GM19438 (cell line): ENCODE measurements at regions not wholly inside any gene's neighbourhood (a gene's known extent, or its start where the extent isn't known, plus 50 kb on each side); places are given as distances from the start of the nearest gene placed in this dataset.

Source experiments
- ATAC-seq: cut with Tn5 transposase; IDR thresholded peaks from one replicate; pipeline ENCODE4 v1.9.1; 2021; ENCODE audit warnings: low read depth; ENCODE audit not compliant: unreplicated experiment

- no peak for ATAC-seq
Observed at GRCh38 chr1:57489358-57490036, 65.6 kb upstream of the DAB1 start.

DNA sequence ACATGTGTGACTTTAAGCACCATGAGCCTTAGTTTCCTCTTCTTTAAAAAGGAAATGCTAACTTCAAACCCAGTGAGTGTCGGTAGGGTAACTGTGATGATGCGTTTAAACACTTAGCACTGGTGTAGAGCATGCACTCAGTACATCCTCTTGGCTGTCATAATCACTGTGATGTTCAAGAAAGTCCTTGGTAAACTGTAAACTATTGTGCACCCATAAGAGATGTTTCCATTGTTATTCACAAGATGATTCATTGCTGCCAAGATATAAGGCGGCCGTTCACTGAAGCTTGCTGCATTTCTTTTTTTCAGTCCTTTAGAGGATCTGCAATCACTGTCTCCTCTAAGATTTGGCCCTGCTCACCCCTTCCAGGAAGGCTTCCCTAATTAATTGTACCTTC lies 61.8 kb upstream of the DAB1 start:
- no peak for ATAC-seq

DNA sequence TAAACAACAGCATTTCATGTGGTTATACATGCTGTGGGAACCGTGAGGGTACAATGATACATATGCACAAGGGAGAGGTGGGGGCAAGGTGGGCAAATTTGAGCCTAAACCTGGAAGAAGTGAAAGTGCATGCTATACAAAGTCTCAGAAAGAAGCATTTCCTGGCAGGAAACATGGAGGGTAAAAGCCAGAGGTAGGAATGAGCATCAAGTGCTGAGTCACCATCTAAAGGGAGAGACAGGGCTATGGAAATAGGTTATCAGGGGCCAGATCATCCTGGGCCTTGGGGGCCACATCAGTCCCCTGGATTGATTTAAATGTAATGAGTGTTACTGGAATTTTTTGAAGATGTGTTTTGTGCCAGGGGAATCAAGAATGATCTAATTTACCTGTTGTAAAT lies 60.1 kb upstream of the DAB1 start:
- no peak for ATAC-seq

GRCh38 chr1:57479471-57479870 lies 55.6 kb upstream of the DAB1 start:
- no peak for ATAC-seq

GRCh38 chr1:57475366-57475765 lies 51.5 kb upstream of the DAB1 start:
- ATAC-seq, result no peak

- no peak for ATAC-seq
Observed at GRCh38 chr1:57474137-57474750, 50.4 kb upstream of the DAB1 start.
